Osteocyte (in vitro differentiated cells): ENCODE measurements at regions not wholly inside any gene's neighbourhood (a gene's known extent, or its start where the extent isn't known, plus 50 kb on each side); places are given as distances from the start of the nearest gene placed in this dataset.

Source experiments
- DNase-seq: peaks from one replicate; pipeline ENCODE4 v3.0.0; 2021; ENCODE audit warnings: mixed read lengths; ENCODE audit not compliant: unreplicated experiment; ENCODE audit errors: extremely low spot score
- H3K27ac Mint-ChIP-seq: one replicate; pipeline ENCODE4 v1.8.0; 2021; ENCODE audit warnings: mild to moderate bottlenecking, mixed read lengths; ENCODE audit not compliant: unreplicated experiment
- H3K27me3 Mint-ChIP-seq: one replicate; pipeline ENCODE4 v1.8.0; 2021; ENCODE audit warnings: mixed read lengths; ENCODE audit not compliant: unreplicated experiment
- H3K36me3 Mint-ChIP-seq: one replicate; pipeline ENCODE4 v1.8.0; 2021; ENCODE audit warnings: mixed read lengths; ENCODE audit not compliant: unreplicated experiment
- H3K4me1 Mint-ChIP-seq: one replicate; pipeline ENCODE4 v1.8.0; 2021; ENCODE audit warnings: mixed read lengths; ENCODE audit not compliant: unreplicated experiment
- H3K4me3 Mint-ChIP-seq: one replicate; pipeline ENCODE4 v1.8.0; 2021; ENCODE audit warnings: mild to moderate bottlenecking, moderate library complexity, mixed read lengths; ENCODE audit not compliant: unreplicated experiment
- H3K9me3 Mint-ChIP-seq: one replicate; pipeline ENCODE4 v1.8.0; 2021; ENCODE audit warnings: mixed read lengths; ENCODE audit not compliant: unreplicated experiment
- TF ChIP-seq, protein P1 (sequence below): fragments of 200-600 bp; sonication (generic); IDR thresholded peaks from 2 replicates; pipeline ENCODE4 v1.5.0; 2021; ENCODE audit warnings: antibody characterized with exemption, mild to moderate bottlenecking, moderate library complexity

DNA sequence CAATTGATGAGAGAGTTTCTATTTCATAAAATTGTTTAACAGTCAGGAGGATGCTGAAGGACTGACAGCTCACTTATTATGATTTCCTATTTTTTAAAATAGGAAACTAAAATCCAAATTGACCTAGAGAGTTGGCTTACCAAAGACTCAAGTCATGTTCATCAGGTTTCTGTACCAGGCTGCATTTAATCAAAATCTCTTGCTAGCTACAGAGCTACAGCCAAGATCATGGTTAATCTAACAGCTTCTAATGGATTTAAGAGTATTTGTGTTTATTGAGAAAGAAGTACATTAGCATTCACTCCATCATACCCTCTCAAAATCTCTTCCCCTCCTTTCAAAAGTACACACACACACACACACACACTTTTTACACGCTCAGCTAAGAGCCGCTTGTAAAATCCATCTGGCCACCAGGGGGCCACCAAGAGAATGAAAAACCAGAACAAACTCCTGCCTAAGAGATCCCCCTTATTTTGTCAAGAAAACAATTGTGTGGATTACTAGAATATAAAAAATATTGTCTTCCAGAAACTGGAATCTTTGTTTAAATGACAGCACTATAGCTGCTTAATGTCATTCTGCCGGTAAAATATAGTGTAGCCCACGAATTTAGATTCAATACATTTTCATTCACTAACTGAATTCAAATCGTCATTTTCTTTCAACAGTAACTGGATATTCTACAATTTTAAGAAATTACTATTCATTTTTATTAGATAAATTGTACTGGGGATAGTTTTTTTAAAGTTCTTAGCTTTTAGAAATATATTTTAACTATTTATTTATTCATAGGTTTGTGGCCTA is 334.0 kb downstream of the BTG1 start:
- Mint-ChIP-seq H3K9me3 (peaks cover 10% of the 10 kb centered on the region), H3K27me3 (no peaks in the 10 kb centered on the region), H3K4me3 (no peak overlapping the region), H3K27ac (no peak overlapping the region), H3K4me1 (peaks cover 3% of the 10 kb centered on the region), H3K36me3 (peaks cover 4% of the 10 kb centered on the region)
- no peak for DNase-seq
- TF ChIP-seq, protein P1, sequence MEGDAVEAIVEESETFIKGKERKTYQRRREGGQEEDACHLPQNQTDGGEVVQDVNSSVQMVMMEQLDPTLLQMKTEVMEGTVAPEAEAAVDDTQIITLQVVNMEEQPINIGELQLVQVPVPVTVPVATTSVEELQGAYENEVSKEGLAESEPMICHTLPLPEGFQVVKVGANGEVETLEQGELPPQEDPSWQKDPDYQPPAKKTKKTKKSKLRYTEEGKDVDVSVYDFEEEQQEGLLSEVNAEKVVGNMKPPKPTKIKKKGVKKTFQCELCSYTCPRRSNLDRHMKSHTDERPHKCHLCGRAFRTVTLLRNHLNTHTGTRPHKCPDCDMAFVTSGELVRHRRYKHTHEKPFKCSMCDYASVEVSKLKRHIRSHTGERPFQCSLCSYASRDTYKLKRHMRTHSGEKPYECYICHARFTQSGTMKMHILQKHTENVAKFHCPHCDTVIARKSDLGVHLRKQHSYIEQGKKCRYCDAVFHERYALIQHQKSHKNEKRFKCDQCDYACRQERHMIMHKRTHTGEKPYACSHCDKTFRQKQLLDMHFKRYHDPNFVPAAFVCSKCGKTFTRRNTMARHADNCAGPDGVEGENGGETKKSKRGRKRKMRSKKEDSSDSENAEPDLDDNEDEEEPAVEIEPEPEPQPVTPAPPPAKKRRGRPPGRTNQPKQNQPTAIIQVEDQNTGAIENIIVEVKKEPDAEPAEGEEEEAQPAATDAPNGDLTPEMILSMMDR, result peak; percentile 87

DNA sequence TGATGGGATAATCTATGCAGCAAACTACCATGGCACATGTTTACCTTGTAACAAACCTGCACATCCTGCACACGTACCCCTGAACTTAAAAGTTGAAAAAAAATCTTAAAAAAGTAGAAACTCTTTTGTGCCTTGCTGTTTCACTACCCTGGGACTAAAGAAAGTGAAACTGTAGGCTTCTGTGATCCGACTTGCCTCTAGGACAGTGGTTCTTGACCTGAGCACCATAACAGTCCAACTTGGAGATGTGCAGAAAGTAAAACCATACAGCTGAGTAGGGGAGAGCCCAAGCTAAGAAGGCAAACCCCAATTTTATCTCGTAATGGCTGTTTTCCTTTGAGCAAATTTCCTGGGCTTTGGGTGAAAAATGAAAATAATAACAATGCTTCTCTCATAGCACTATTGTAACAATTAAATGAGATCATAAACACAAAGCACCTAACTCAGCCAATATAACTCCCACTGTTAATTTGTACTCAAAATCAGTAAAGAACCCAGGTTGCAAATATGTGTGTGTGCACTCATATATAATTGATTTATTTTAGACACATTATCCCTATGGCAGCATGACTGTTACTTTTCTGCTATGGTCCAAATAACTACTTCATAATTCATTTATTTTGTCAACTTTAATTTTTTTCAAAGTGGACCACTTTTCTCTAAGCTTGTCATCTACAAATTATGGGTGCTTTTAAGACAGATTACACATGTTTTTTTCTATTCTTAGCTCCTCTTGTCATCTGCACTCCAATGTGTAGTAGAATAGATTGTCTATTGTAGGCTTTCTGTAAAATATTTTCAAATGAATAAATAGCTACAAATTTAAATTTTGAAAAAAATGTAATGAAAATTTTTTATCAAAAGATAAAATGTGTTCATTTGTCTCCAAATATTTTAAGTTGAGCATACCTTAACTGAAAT is 334.9 kb downstream of the BTG1 start:
- TF ChIP-seq, protein P1, result no peak
- H3K9me3 Mint-ChIP-seq, result peaks cover 19% of the 10 kb centered on the region
- DNase-seq, result no peak
- H3K36me3 Mint-ChIP-seq, result peaks cover 8% of the 10 kb centered on the region
- H3K4me3 Mint-ChIP-seq, result no peak overlapping the region
- no peak overlapping the region for H3K27ac Mint-ChIP-seq
- H3K27me3 Mint-ChIP-seq, result no peaks in the 10 kb centered on the region
- H3K4me1 Mint-ChIP-seq, result peaks cover 2% of the 10 kb centered on the region

DNA sequence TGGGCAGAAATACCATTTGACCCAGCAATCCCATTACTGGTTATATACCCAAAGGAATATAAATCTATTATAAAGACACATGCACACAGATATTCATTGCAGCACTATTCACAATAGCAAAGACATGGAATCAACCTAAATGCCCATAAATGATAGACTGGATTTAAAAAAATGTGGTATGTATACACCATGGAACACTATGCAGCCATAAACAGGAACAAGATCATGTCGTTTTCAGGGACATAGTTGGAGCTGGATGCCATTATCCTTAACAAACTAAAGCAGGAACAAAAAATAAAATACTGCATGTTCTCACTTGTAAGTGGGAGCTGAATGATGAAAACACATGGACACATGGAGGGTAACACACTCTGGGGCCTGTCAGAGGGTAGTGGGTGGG is 335.6 kb downstream of the BTG1 start:
- DNase-seq, result no peak
- H3K4me1 Mint-ChIP-seq, result no peaks in the 10 kb centered on the region
- H3K27me3 Mint-ChIP-seq, result no peaks in the 10 kb centered on the region
- H3K27ac Mint-ChIP-seq, result no peak overlapping the region
- TF ChIP-seq, protein P1, result no peak
- peaks cover 11% of the 10 kb centered on the region for H3K36me3 Mint-ChIP-seq
- peaks cover 25% of the 10 kb centered on the region for H3K9me3 Mint-ChIP-seq
- H3K4me3 Mint-ChIP-seq, result no peak overlapping the region

DNA sequence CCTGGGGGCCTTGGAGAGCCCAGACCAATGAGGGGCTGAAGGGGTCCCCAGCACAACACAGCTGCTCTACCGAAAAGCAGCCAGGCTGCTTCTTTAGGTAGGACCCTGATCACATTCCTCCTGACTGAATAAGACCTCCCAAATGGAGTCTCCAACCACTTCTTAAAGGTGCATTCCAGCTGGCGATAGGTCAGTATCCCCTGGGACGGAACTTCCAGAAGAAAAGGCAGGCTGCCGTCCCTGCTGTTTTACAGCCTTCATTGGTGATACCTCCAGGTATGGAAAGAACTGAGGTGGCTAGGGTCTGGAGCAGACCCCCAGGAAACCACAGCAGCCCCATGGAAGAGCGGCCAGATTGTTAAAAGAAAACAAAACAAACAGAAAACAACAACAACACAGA is 340.6 kb downstream of the BTG1 start:
- H3K4me1 Mint-ChIP-seq, result no peaks in the 10 kb centered on the region
- no peaks in the 10 kb centered on the region for H3K27me3 Mint-ChIP-seq
- H3K9me3 Mint-ChIP-seq, result peaks cover 25% of the 10 kb centered on the region
- H3K27ac Mint-ChIP-seq, result no peak overlapping the region
- no peak for DNase-seq
- TF ChIP-seq, protein P1, result no peak
- H3K4me3 Mint-ChIP-seq, result no peak overlapping the region
- H3K36me3 Mint-ChIP-seq, result peaks cover 11% of the 10 kb centered on the region

DNA sequence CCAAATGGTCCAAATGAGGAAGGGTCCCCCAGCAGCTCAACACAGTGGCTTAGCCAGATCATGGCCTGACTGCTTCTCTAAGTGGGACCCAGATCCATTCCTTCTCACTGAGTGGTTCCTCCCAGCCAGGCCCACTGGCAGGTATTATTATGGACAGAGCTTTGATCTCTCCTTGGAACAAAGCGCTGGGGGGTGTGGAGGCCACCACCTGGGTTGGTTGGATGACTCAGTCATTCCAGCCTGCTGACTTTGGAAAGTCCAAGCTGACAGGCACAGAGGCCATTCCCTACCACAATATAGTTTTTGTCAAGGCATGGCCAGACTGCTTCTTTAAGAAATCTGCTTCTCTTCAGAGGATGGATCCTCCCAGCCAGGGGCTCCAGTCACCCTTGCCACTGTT is 341.1 kb downstream of the BTG1 start:
- no peak for DNase-seq
- no peak overlapping the region for H3K4me3 Mint-ChIP-seq
- peaks cover 21% of the 10 kb centered on the region for H3K9me3 Mint-ChIP-seq

More for the DNA sequence above, 341.1 kb downstream of the BTG1 start:
- no peaks in the 10 kb centered on the region for H3K4me1 Mint-ChIP-seq
- H3K27me3 Mint-ChIP-seq, result no peaks in the 10 kb centered on the region
- no peak overlapping the region for H3K27ac Mint-ChIP-seq
- TF ChIP-seq, protein P1, result no peak
- peaks cover 11% of the 10 kb centered on the region for H3K36me3 Mint-ChIP-seq
